GM12865 (cell line): ENCODE measurements at regions not wholly inside any gene's neighbourhood (a gene's known extent, or its start where the extent isn't known, plus 50 kb on each side); places are given as distances from the start of the nearest gene placed in this dataset.

ENCODE experiments used
- DNase-seq: peaks from one replicate; pipeline ENCODE4 v3.0.0; 2010; ENCODE audit warnings: low read depth
- H3K4me3 ChIP-seq: 2 replicates; pipeline ENCODE4 v1.5.1; 2011; ENCODE audit warnings: mild to moderate bottlenecking, low read depth, low read length, control low read depth
- CTCF ChIP-seq: IDR thresholded peaks from 2 replicates; pipeline ENCODE4 v1.5.1; 2011; ENCODE audit warnings: low read length, control low read depth, low read depth, inconsistent platforms; ENCODE audit not compliant: insufficient read depth; ENCODE audit errors: missing control alignments

GRCh38 chr9:29965834-29966233, 2392.6 kb upstream of the C9orf72 start:
- no peak for TF ChIP-seq CTCF
- H3K4me3 ChIP-seq = no peak overlapping the region
- DNase-seq = no peak

- DNase-seq = no peak
- TF ChIP-seq CTCF = no peak
- H3K4me3 ChIP-seq = no peak overlapping the region
These were observed 2393.0 kb upstream of the C9orf72 start for GRCh38 chr9:29966247-29966646.

- no peak overlapping the region for H3K4me3 ChIP-seq
- TF ChIP-seq CTCF = no peak
- DNase-seq = no peak
These were observed 2395.6 kb upstream of the C9orf72 start for GRCh38 chr9:29968831-29969230.

- TF ChIP-seq CTCF = no peak
- no peak overlapping the region for H3K4me3 ChIP-seq
- DNase-seq = no peak
These were observed 2396.1 kb upstream of the C9orf72 start for GRCh38 chr9:29969408-29969807.

- DNase-seq = no peak
- no peak for TF ChIP-seq CTCF
- no peak overlapping the region for H3K4me3 ChIP-seq
These were observed 2396.8 kb upstream of the C9orf72 start for GRCh38 chr9:29969856-29970647.

- no peak for DNase-seq
- TF ChIP-seq CTCF = no peak
- no peak overlapping the region for H3K4me3 ChIP-seq
These were observed 2400.9 kb upstream of the C9orf72 start for GRCh38 chr9:29974197-29974596.

- H3K4me3 ChIP-seq = no peak overlapping the region
- DNase-seq = no peak
- no peak for TF ChIP-seq CTCF
These were observed 2403.7 kb upstream of the C9orf72 start for GRCh38 chr9:29976981-29977380.
